ENCODE measurements at regions not wholly inside any gene's neighbourhood (a gene's known extent, or its start where the extent isn't known, plus 50 kb on each side); places are given as distances from the start of the nearest gene placed in this dataset.

DNA sequence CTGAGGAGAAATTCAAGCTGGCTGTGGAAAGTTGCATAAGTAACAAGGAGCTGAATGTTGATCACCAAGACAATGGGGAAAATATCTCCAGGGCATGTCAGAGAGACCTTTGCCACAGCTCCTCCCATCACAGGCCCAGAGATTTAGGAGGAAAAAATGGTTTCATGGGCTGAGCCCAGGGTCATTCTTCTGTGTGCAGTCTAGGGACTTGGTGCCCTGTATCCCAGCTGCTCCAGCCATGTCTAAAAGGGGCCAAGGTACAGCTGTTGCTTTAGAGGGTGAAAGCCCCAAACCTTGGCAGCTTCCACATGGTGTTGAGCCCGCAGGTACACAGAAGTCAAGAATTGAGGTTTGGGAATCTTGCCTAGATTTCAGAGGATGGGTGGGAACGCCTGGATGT is 439.8 kb upstream of the HNRNPA3 start:
- TF ChIP-seq, protein P1, sequence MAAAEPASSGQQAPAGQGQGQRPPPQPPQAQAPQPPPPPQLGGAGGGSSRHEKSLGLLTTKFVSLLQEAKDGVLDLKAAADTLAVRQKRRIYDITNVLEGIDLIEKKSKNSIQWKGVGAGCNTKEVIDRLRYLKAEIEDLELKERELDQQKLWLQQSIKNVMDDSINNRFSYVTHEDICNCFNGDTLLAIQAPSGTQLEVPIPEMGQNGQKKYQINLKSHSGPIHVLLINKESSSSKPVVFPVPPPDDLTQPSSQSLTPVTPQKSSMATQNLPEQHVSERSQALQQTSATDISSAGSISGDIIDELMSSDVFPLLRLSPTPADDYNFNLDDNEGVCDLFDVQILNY (CRISPR knock-in tag; IDR thresholded peaks at IDR 0.05) = no peak
- no peak for TF ChIP-seq TEAD1 (CRISPR knock-in tag; IDR thresholded peaks at IDR 0.05)
- TF ChIP-seq, protein P2, sequence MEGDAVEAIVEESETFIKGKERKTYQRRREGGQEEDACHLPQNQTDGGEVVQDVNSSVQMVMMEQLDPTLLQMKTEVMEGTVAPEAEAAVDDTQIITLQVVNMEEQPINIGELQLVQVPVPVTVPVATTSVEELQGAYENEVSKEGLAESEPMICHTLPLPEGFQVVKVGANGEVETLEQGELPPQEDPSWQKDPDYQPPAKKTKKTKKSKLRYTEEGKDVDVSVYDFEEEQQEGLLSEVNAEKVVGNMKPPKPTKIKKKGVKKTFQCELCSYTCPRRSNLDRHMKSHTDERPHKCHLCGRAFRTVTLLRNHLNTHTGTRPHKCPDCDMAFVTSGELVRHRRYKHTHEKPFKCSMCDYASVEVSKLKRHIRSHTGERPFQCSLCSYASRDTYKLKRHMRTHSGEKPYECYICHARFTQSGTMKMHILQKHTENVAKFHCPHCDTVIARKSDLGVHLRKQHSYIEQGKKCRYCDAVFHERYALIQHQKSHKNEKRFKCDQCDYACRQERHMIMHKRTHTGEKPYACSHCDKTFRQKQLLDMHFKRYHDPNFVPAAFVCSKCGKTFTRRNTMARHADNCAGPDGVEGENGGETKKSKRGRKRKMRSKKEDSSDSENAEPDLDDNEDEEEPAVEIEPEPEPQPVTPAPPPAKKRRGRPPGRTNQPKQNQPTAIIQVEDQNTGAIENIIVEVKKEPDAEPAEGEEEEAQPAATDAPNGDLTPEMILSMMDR (IDR thresholded peaks at IDR 0.05) = no peak
- TF ChIP-seq, protein P3, sequence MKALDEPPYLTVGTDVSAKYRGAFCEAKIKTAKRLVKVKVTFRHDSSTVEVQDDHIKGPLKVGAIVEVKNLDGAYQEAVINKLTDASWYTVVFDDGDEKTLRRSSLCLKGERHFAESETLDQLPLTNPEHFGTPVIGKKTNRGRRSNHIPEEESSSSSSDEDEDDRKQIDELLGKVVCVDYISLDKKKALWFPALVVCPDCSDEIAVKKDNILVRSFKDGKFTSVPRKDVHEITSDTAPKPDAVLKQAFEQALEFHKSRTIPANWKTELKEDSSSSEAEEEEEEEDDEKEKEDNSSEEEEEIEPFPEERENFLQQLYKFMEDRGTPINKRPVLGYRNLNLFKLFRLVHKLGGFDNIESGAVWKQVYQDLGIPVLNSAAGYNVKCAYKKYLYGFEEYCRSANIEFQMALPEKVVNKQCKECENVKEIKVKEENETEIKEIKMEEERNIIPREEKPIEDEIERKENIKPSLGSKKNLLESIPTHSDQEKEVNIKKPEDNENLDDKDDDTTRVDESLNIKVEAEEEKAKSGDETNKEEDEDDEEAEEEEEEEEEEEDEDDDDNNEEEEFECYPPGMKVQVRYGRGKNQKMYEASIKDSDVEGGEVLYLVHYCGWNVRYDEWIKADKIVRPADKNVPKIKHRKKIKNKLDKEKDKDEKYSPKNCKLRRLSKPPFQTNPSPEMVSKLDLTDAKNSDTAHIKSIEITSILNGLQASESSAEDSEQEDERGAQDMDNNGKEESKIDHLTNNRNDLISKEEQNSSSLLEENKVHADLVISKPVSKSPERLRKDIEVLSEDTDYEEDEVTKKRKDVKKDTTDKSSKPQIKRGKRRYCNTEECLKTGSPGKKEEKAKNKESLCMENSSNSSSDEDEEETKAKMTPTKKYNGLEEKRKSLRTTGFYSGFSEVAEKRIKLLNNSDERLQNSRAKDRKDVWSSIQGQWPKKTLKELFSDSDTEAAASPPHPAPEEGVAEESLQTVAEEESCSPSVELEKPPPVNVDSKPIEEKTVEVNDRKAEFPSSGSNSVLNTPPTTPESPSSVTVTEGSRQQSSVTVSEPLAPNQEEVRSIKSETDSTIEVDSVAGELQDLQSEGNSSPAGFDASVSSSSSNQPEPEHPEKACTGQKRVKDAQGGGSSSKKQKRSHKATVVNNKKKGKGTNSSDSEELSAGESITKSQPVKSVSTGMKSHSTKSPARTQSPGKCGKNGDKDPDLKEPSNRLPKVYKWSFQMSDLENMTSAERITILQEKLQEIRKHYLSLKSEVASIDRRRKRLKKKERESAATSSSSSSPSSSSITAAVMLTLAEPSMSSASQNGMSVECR (CRISPR knock-in tag; IDR thresholded peaks at IDR 0.05; ENCODE audit: borderline replicate concordance) = no peak

Measured in WTC11 (cell line).